ENCODE measurements at regions not wholly inside any gene's neighbourhood (a gene's known extent, or its start where the extent isn't known, plus 50 kb on each side); places are given as distances from the start of the nearest gene placed in this dataset.

DNA sequence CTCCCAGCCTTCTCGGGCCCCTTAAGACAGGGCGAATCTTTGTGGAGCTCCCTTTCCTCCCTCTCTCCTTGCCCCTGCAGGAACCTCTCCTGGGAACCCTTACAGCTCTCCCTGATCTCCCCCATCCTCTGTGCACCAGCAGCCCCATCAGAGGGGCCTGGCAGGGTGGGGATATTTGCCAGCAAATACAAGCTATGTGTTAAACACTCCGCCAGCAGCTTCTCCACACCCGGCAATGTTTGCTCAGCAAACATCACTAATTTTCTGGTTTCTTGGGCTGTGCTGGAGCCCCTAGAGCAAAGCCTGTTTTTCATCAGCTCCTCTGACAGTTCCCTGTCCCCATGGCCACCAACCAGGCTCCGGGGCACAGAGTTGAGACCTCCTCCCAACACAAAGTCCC lies 147.5 kb upstream of the LHX5 start:
- TF ChIP-seq, protein P1, sequence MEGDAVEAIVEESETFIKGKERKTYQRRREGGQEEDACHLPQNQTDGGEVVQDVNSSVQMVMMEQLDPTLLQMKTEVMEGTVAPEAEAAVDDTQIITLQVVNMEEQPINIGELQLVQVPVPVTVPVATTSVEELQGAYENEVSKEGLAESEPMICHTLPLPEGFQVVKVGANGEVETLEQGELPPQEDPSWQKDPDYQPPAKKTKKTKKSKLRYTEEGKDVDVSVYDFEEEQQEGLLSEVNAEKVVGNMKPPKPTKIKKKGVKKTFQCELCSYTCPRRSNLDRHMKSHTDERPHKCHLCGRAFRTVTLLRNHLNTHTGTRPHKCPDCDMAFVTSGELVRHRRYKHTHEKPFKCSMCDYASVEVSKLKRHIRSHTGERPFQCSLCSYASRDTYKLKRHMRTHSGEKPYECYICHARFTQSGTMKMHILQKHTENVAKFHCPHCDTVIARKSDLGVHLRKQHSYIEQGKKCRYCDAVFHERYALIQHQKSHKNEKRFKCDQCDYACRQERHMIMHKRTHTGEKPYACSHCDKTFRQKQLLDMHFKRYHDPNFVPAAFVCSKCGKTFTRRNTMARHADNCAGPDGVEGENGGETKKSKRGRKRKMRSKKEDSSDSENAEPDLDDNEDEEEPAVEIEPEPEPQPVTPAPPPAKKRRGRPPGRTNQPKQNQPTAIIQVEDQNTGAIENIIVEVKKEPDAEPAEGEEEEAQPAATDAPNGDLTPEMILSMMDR (conservative IDR thresholded peaks at IDR 0.05; ENCODE audit: low read depth, low read length) = no peak
- TF ChIP-seq EZH2 (IDR thresholded peaks at IDR 0.05; ENCODE audit: borderline replicate concordance, low read depth, low read length, poor library complexity, severe bottlenecking) = no peak

All from A673 (cell line).